ENCODE measurements at regions not wholly inside any gene's neighbourhood (a gene's known extent, or its start where the extent isn't known, plus 50 kb on each side); places are given as distances from the start of the nearest gene placed in this dataset.

DNA sequence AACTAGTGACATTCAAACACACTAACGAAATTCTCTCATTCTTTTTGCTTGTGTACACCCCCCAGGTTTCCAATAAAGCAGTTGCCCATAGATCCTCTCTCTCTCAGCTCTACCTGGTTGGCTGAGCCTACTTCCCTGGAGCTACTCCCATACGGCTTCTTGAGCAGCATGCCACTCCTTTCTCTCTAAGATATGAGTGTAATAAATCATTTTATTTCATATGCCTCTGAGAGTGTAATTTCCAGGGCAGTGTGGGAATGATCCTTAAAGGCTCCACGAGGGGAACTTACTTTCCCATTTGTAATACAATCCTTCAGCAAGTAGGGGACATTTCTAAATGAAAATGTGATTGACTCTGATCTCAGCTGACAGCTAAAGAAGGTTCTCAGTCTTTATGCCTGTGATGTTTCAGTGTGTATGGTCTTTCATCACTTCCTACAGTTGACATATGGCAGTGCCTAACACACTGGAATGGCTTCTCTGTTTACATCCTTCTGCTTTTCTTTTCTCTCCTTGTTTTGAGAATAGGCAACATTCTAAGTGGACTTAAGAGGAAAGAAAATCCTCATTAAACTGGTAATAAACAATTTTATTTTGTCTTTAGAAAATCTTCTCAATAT, 1194.3 kb upstream of the CDH8 start:
- H3K27me3 Mint-ChIP-seq (ENCODE audit: unreplicated experiment): no peaks in the 10 kb centered on the region
- TF ChIP-seq, protein P1, sequence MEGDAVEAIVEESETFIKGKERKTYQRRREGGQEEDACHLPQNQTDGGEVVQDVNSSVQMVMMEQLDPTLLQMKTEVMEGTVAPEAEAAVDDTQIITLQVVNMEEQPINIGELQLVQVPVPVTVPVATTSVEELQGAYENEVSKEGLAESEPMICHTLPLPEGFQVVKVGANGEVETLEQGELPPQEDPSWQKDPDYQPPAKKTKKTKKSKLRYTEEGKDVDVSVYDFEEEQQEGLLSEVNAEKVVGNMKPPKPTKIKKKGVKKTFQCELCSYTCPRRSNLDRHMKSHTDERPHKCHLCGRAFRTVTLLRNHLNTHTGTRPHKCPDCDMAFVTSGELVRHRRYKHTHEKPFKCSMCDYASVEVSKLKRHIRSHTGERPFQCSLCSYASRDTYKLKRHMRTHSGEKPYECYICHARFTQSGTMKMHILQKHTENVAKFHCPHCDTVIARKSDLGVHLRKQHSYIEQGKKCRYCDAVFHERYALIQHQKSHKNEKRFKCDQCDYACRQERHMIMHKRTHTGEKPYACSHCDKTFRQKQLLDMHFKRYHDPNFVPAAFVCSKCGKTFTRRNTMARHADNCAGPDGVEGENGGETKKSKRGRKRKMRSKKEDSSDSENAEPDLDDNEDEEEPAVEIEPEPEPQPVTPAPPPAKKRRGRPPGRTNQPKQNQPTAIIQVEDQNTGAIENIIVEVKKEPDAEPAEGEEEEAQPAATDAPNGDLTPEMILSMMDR (IDR thresholded peaks at IDR 0.05): no peak
- no peaks in the 10 kb centered on the region for H3K36me3 Mint-ChIP-seq (ENCODE audit: unreplicated experiment)
- peaks cover 2% of the 10 kb centered on the region for H3K9me3 Mint-ChIP-seq (ENCODE audit: unreplicated experiment)
- no peak for DNase-seq (ENCODE audit: extremely low spot score, unreplicated experiment)
- H3K4me1 Mint-ChIP-seq (ENCODE audit: unreplicated experiment): no peaks in the 10 kb centered on the region
- no peak overlapping the region for H3K4me3 Mint-ChIP-seq (ENCODE audit: unreplicated experiment)
- H3K27ac Mint-ChIP-seq (ENCODE audit: unreplicated experiment): no peak overlapping the region

DNA sequence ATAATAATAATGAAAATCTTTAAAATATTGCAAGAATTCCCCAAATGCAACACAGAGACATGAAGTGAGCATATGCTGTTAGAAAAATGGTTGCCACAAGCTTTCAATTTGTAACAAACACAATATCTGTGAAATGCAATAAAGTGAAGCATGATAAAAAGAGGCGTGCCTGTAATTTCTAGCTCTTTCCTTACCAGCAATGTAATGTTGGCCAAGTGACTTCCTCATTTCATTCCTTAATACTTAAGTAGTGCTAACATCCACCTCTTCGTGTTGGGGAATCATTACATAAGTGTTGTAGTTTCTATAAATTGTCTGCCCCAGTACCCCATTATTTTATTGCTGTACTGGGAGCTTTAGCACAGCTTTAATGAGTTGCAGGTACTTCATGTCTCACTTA, 1192.0 kb upstream of the CDH8 start:
- no peaks in the 10 kb centered on the region for H3K9me3 Mint-ChIP-seq (ENCODE audit: unreplicated experiment)
- TF ChIP-seq, protein P1 (IDR thresholded peaks at IDR 0.05): no peak
- no peaks in the 10 kb centered on the region for H3K36me3 Mint-ChIP-seq (ENCODE audit: unreplicated experiment)

DNA sequence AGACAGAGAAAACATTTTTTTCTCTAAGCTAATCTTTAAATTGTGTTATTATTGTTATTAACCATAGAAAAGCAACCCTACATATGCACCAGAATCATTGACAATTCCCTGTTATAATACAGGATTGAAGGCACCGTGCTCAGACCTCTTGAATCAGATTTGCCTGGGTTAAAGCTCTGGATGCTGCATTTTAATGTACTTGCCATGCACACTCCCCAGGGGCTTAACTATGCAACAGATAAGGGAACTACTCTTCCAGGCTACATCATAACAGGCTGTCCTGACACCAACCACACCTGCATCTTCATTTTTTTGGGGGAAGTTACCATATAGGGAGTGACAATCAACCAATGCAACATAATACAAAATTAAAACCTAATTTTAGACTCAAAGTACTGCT, 1187.6 kb upstream of the CDH8 start:
- no peak for DNase-seq (ENCODE audit: extremely low spot score, unreplicated experiment)
- no peaks in the 10 kb centered on the region for H3K36me3 Mint-ChIP-seq (ENCODE audit: unreplicated experiment)
- no peaks in the 10 kb centered on the region for H3K4me1 Mint-ChIP-seq (ENCODE audit: unreplicated experiment)
- TF ChIP-seq, protein P1 (IDR thresholded peaks at IDR 0.05): no peak
- no peaks in the 10 kb centered on the region for H3K27me3 Mint-ChIP-seq (ENCODE audit: unreplicated experiment)
- no peak overlapping the region for H3K27ac Mint-ChIP-seq (ENCODE audit: unreplicated experiment)
- H3K4me3 Mint-ChIP-seq (ENCODE audit: unreplicated experiment): no peak overlapping the region
- no peaks in the 10 kb centered on the region for H3K9me3 Mint-ChIP-seq (ENCODE audit: unreplicated experiment)

More for the DNA sequence above, 1192.0 kb upstream of the CDH8 start:
- Mint-ChIP-seq H3K27ac (ENCODE audit: unreplicated experiment) (no peak overlapping the region), H3K4me1 (ENCODE audit: unreplicated experiment) (no peaks in the 10 kb centered on the region), H3K27me3 (ENCODE audit: unreplicated experiment) (no peaks in the 10 kb centered on the region), H3K4me3 (ENCODE audit: unreplicated experiment) (no peak overlapping the region)
- no peak for DNase-seq (ENCODE audit: extremely low spot score, unreplicated experiment)

DNA sequence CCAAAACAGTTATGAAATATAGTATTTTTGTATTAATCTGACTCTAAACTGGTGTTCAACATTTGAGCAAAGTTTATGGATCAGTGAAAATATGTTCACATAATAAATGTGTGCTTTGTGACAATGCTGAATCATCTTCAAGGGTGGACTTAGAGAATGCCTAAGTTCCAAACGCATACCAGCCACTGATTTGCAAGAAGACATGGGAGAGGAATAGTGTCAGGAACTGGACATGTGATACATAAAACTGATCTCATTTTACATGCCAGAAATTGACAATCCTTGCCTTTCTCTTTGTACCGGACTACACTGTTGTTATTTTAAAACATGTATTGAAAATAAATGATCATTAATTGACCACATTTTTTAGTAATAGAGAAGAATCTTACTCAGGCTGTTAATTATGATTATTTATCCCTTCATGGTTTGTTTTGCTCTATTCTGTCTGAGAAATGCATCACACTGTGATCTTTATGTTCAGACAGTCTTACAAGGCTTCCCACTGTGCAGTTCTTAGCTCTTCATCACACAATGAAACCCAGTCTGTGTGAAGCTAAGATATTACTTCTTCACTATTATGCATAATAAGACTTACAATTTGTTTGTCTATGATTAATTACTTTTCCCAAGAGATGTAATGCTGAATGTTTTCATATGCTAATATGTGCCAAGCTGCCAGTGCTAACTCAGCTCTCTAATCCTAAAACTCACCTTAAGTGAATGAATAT, 1180.6 kb upstream of the CDH8 start:
- Mint-ChIP-seq H3K4me1 (ENCODE audit: unreplicated experiment) (no peaks in the 10 kb centered on the region), H3K36me3 (ENCODE audit: unreplicated experiment) (no peaks in the 10 kb centered on the region), H3K27ac (ENCODE audit: unreplicated experiment) (no peak overlapping the region), H3K4me3 (ENCODE audit: unreplicated experiment) (no peak overlapping the region), H3K9me3 (ENCODE audit: unreplicated experiment) (no peaks in the 10 kb centered on the region), H3K27me3 (ENCODE audit: unreplicated experiment) (no peaks in the 10 kb centered on the region)
- TF ChIP-seq, protein P1 (IDR thresholded peaks at IDR 0.05): no peak
- DNase-seq (ENCODE audit: extremely low spot score, unreplicated experiment): no peak

DNA sequence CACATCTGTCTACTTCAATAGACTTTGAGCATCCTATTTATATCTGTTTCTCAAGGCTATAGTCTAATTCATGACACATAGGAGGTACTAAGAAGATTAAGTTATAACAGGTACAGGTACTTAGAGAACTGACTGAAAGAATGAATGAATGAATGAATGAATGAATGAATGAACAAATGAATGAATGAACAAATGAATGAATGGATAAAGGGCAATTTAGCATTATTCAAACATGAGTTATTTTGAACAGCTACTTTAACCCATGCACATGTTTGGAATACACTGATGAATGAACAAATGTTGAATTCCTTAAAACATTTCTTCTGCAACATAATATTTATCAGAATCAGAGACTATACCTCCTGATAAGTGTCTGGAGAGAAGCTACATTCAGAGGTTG, 1165.6 kb upstream of the CDH8 start:
- no peak for DNase-seq (ENCODE audit: extremely low spot score, unreplicated experiment)
- no peaks in the 10 kb centered on the region for H3K27me3 Mint-ChIP-seq (ENCODE audit: unreplicated experiment)
- H3K9me3 Mint-ChIP-seq (ENCODE audit: unreplicated experiment): peaks cover 12% of the 10 kb centered on the region
- TF ChIP-seq, protein P1 (IDR thresholded peaks at IDR 0.05): no peak
- H3K36me3 Mint-ChIP-seq (ENCODE audit: unreplicated experiment): no peaks in the 10 kb centered on the region
- no peak overlapping the region for H3K27ac Mint-ChIP-seq (ENCODE audit: unreplicated experiment)
- H3K4me1 Mint-ChIP-seq (ENCODE audit: unreplicated experiment): no peaks in the 10 kb centered on the region
- no peak overlapping the region for H3K4me3 Mint-ChIP-seq (ENCODE audit: unreplicated experiment)
